HK-2 (cell line): ENCODE measurements at regions not wholly inside any gene's neighbourhood (a gene's known extent, or its start where the extent isn't known, plus 50 kb on each side); places are given as distances from the start of the nearest gene placed in this dataset.

ENCODE experiments used
- DNase-seq: peaks from one replicate; pipeline ENCODE4 v3.0.0-alpha.2; 2018; ENCODE audit not compliant: unreplicated experiment

GRCh38 chr3:72460205-72461174 is 387.8 kb downstream of the SHQ1 start:
- no peak for DNase-seq

DNA sequence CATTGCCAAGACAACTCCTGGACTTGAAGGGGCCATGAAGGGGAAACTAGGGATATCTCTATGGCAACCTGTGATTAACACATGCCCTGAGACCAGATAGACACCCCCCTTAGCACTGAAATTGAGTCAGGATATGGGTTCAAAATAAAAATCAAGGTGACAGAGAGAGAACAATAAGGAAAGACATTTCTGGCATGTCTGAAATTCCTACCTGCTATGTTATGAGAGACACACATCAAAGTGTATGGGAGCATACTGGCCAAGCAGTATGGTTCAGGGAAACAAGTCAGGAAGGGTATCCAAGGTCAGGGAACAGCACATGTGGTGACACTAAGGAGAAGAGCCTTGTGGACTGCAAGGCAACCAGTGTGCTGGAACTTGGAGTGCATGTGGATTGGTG is 388.7 kb downstream of the SHQ1 start:
- DNase-seq: no peak

GRCh38 chr3:72458375-72458774 is 389.9 kb downstream of the SHQ1 start:
- no peak for DNase-seq

DNA sequence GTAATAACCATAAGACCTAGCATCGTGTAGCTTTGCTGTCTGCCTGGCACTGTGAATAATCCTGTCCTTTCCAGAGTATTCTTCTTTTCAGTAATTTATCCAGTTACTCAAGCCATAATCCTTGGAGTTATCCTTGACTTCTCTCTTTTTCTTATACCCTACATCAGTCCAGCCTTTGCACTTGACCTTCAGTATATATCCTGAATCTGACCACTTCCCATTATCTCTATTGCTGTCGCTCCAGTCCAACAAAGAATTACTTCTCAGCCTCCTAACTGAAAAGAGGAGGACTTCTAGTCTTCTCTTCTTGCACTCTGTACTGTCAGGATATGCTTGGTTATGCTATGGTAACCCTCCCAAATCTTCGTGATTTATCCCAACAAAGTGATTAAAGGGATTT is 393.8 kb downstream of the SHQ1 start:
- no peak for DNase-seq

GRCh38 chr3:72453706-72454105 is 394.5 kb downstream of the SHQ1 start:
- DNase-seq: no peak

- DNase-seq: no peak
Measured at GRCh38 chr3:72452745-72453144, 395.5 kb downstream of the SHQ1 start.

GRCh38 chr3:72451841-72452240 is 396.4 kb downstream of the SHQ1 start:
- no peak for DNase-seq

DNA sequence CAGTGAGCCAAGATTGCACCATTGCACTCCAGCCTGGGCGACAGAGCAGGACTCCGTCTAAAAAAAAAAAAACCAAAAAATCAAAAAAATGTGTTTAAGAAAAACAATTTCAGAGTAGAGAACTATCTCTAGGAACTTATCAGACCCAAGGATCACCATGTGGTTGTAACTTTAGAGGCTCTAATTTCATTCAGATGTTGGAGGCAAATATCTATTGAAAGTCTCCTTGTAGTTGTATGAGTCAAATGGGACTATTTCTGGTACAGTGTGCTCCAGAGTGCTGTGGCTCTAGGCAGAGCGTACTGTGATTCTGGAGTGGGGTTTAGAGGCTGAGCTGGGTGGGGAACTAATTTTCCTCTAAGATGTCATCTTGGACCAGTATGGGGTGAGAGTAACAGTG is 398.7 kb downstream of the SHQ1 start:
- no peak for DNase-seq

GRCh38 chr3:72448858-72449257 is 399.4 kb downstream of the SHQ1 start:
- no peak for DNase-seq

DNA sequence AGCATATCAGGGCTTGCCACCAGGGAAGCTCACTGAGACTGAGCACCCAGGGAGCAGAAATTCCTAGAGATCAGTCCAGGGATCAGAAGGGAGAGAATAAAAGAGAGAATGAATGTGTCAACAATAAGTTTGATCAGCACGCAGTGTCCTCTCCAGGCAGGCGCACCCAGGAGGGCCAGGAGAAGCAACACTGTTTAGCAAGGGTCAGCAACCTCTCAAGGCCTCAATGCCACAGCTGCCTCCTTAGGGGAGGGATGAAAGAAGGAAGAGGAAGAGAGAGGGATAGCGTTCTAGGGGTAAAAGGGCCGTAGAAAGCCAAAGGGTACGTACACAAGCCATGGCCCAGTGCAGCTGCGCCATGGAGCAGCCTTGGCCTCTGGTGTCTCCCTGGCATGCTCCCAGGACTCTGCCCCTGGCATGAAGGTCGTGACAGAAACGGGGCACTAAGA is 399.8 kb downstream of the SHQ1 start:
- DNase-seq: no peak

- DNase-seq: peak; percentile 86
Measured at GRCh38 chr3:72447059-72447946, 400.9 kb downstream of the SHQ1 start.

DNA sequence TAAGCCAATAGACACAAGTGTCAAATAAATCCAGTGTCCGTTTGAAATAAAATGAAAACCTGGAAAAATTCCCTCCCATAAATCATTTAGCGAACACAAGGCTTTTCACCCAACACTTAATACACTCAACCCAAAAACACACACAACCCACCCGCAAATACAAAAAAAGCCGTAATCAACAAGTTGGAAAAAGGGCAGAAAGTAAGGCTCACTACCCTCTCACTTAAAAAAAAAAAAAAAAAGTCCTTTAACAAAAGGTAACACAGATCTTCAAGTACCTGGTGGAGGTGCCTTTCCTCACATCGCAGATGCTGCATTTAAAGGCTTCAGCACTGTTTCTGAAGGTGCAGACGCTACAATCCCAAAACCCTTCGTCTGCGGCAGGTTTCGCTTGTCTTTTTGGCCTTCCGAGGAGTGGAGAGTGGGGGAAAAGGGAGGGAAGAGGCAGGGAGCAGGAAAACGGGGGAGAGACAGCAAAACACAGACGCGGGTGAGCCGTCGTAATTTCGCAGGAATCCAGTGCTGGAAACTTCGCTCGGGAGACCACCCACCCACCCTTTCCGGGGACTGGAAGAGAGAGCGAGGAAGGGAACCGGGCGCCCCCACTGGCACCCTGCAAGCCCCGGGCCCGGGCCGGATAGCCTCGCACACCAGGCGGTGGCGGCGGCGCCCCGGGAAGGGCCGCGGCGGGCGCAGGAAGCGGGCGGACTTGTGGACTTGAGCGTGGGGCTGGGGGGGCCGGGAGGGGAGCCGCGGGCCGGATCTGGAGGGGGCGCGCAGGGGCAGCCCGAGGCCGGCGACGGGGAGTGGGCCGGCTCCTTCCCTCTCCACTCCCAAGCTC is 401.8 kb downstream of the SHQ1 start, which contains the start of gene RYBP:
TSS of gene RYBP (minus strand) at position 404 of the 841 bp plus-strand sequence.
- DNase-seq: no peak

DNA sequence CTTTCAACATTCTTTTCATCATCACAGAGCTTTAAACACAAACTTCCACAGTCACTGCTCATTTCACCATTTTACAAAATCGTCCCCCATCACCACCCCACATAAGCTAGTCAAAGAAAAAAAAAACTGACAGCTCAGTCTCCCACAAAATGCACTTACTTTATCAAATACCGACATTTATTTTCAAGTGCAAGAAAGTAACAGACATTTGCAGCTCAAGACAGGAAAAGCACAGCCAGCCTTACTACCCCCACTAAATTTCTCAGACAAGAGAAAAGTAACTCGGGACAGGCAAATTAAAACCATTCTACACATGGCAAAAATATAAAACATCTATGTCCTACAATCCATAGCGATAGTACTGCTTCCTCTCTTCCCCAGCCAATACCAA is 402.4 kb downstream of the SHQ1 start:
- no peak for DNase-seq

- DNase-seq: no peak
Measured at GRCh38 chr3:72444656-72445223, 403.5 kb downstream of the SHQ1 start.

GRCh38 chr3:72442759-72443158 is 405.5 kb downstream of the SHQ1 start:
- DNase-seq: no peak

DNA sequence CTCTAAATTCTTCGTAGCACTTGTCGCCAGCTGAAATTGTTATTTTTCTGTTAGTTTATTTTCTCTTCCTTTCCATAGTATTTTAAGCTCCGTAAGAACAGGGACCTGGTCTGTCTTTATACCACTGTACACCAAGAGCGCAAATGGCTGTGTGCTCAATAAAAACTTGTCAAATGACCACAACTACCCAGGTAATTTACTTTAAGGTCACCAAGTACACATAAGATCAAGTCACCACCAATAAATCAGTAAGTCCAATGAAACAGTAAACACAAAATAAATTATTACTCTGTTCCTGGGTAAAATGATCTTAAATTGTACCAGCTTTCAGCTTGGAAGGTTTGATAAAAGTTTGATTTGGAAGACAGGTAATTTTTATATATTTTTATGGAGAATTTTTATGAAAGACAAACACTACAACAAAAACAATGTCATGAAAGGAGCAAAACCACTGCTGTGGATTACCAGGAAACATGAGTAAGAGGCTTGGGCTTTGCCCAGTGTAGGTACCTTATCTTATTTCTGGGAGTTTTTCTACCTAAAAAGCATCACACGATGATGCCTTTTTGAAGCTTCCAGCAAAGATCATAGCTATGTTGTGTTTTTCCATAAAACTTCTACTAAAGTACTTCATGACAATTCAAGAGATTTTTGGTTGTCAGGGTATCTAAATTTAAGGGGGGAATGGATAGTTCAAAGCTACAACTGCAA is 406.8 kb downstream of the SHQ1 start:
- no peak for DNase-seq

DNA sequence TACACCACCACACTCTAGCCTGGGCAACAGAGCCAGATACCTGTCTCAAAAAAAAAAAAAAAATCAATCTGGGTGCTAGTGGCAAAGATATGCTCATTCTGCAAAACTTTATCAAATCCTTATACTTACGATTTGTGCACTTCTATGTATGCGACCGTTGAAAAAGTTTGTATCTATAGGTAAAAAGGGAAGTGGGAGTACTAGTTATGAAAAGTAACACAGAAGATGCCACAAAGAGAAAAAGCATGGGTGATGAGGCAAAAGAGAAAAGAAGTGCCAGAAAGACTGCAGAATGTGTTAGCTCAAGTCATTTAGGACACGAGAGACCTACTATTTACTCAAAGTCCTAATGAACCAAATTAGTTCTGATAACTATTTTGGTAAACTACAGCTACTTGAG is 407.8 kb downstream of the SHQ1 start:
- DNase-seq: no peak

- no peak for DNase-seq
Measured at GRCh38 chr3:72439321-72440183, 408.7 kb downstream of the SHQ1 start.

GRCh38 chr3:72437661-72438406 is 410.4 kb downstream of the SHQ1 start:
- no peak for DNase-seq
